ENCODE measurements at regions not wholly inside any gene's neighbourhood (a gene's known extent, or its start where the extent isn't known, plus 50 kb on each side); places are given as distances from the start of the nearest gene placed in this dataset.

- H3K4me3 ChIP-seq (ENCODE audit: low read depth, low read length): no peak overlapping the region
Observed at GRCh38 chr17:74148901-74149596, 54.4 kb upstream of the RPL38 start.

DNA sequence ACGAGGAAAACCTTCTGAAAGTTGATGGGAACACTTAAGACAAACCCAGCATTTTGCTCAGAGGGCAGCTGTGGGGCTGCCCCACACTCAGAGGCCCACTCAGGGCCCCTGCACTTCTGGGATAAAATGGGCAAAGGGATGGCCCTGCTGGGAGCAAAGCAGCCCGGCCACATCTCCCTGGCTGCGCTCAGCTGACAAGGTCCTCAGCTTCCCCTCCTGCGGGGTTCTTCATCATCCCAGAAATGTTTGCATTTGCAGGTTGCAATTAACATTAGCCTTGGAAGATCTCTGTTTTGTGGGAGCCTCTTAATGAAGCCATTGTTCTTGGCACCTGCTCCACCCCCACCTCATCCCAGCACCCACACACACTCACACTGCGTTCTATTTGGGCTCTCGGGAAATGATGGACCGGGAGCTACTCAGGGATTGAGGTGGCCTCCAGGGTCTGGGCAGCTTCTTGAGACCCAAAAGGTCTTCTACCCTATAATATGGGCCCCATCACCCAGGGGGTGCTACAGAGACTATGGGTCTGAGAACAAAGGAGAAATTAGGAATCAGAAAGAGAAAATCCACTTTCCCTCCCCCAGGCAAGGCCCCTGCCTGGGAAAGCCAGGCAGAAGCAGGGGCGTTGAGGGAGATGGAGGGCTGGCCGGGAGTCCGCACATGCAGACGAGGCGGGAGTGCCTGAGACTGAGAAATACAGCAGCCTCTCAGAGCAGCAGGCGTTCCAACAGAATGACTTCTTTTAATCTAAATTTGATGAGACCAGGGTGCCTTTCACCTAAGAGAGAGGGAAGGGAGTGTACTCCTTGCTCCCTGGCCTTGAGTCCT lies 53.7 kb upstream of the RPL38 start:
- no peak overlapping the region for H3K4me3 ChIP-seq (ENCODE audit: low read depth, low read length)

DNA sequence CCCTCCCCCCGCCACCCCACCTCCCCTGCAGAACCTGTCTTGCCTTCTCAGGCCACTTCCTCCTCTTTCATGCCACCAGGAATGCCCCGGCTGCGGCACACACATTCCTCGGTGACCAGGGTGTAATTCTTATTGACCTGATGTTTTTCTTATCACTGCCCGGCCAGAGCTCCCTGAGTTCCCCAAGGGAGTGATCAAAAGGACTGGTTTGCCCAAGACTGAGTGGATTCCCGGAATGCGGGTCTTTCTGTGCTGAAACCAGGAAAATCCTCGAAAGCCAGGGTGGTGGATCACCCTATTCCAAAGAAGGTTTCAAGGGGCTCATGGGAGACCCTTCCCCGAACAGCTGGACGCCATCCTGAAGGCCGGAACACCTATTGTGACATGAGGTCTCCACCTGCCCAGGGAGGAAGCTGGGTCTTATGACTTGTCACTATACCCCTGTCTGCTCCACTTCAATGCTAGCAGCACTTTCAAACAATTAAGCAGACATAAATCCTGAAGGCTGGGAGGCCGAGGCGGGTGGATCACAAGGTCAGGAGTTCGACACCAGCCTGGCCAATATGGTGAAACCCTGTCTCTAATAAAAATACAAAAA lies 53.0 kb upstream of the RPL38 start:
- H3K4me3 ChIP-seq (ENCODE audit: low read depth, low read length): no peak overlapping the region

DNA sequence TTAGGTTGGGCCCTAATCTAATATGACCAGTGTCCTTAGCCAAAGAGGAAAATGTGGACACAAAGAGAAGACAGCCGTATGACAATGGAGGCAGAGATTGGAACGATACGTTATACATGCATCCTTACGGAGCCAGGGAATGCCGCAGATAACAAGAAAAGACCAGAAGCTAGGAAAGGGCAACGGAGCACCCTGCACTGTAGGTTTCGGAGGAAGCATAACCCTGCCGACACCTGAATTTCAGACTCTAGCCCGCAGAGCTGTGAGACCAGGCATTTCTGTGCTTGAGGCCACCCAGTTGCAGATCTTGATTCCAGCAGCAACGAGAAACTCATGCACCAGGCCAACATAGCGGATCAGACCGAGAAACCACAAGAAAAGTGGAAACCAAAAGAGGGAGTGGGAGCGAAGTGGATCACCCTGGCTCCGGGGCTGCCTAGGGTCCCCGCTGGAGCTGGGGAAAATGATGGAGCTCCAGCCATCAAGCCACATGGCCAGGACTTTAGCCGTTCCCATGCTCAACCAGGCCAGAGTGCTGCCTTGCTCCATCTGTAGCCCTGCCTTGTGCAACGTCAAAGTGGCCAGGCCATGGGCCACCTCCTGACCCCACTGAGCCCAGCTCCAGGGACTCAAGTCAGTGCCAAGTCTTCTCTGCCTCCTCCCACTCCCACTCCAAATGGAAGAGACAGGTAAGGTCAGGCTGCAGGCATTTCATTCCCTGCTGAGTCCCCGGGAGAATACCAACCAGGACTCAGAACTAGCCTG lies 51.7 kb upstream of the RPL38 start:
- no peak overlapping the region for H3K4me3 ChIP-seq (ENCODE audit: low read depth, low read length)

DNA sequence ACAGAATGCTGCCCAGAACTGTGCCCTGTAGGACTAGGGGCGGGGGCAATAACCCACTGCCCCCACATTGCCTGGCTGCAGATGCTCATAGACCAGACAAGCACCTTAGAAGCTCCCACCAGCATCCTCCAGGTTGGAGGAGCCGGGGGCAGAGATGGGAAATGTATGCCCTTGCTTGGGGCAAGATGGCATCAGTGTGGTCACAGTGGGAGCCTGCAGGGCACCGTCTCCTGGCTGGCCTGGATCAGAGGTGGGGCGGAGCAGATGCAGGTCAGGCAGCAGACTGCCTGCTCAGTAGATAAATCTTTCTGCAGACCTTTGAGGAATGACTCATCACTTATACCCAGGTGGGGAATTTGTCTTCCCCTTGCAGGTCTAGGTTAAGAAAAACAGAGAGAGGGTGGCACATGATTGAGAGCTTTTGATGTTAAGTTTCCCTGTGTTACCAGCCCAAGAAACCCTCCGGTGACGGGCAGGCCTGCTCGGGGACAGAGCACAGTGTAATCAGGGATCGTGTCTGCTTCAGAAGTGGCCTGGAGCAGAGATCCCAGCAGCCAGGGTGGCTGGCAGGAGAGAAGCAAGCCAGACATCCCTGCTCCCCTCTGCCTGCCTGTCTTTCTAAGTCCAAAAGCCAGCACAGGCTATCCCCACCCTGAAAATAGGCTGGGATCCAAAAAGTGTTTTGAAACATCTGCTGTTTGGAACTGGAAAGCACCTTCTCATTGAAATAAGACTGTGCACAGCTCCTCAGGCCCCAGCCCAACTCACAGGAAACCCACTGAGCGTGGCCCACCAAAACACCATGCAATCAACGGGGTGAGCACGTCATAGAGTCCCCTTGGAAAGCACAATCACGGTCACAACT lies 50.7 kb upstream of the RPL38 start:
- H3K4me3 ChIP-seq (ENCODE audit: low read depth, low read length): no peak overlapping the region

GRCh38 chr17:74153456-74153810 lies 50.0 kb upstream of the RPL38 start:
- no peak overlapping the region for H3K4me3 ChIP-seq (ENCODE audit: low read depth, low read length)
